ENCODE measurements at regions not wholly inside any gene's neighbourhood (a gene's known extent, or its start where the extent isn't known, plus 50 kb on each side); places are given as distances from the start of the nearest gene placed in this dataset.

- TF ChIP-seq, protein P1, sequence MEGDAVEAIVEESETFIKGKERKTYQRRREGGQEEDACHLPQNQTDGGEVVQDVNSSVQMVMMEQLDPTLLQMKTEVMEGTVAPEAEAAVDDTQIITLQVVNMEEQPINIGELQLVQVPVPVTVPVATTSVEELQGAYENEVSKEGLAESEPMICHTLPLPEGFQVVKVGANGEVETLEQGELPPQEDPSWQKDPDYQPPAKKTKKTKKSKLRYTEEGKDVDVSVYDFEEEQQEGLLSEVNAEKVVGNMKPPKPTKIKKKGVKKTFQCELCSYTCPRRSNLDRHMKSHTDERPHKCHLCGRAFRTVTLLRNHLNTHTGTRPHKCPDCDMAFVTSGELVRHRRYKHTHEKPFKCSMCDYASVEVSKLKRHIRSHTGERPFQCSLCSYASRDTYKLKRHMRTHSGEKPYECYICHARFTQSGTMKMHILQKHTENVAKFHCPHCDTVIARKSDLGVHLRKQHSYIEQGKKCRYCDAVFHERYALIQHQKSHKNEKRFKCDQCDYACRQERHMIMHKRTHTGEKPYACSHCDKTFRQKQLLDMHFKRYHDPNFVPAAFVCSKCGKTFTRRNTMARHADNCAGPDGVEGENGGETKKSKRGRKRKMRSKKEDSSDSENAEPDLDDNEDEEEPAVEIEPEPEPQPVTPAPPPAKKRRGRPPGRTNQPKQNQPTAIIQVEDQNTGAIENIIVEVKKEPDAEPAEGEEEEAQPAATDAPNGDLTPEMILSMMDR (IDR thresholded peaks at IDR 0.05 in 4 of 5, conservative IDR thresholded peaks at IDR 0.05 in 1 of 5): no peak
- TF ChIP-seq POLR2A (IDR thresholded peaks at IDR 0.05): no peak
Observed at GRCh38 chr3:72574144-72574543, 274.1 kb downstream of the SHQ1 start.

Measured in gastrocnemius medialis (tissue), 4 donors.